ENCODE measurements at regions not wholly inside any gene's neighbourhood (a gene's known extent, or its start where the extent isn't known, plus 50 kb on each side); places are given as distances from the start of the nearest gene placed in this dataset.

GRCh38 chr22:44402196-44403111 lies 89.7 kb upstream of the SHISAL1 start:
- peak; percentile 11 for DNase-seq

- DNase-seq = no peak
Observed at GRCh38 chr22:44401783-44402110, 89.0 kb upstream of the SHISAL1 start.

GRCh38 chr22:44400763-44401060 lies 88.0 kb upstream of the SHISAL1 start:
- no peak for DNase-seq

- DNase-seq = no peak
Observed at GRCh38 chr22:44399906-44400762, 87.4 kb upstream of the SHISAL1 start.

GRCh38 chr22:44398856-44399837 lies 86.4 kb upstream of the SHISAL1 start:
- no peak for DNase-seq

- no peak for DNase-seq
Observed at GRCh38 chr22:44396727-44397722, 84.3 kb upstream of the SHISAL1 start.

- DNase-seq = no peak
Observed at GRCh38 chr22:44396021-44396726, 83.4 kb upstream of the SHISAL1 start.

- no peak for DNase-seq
Observed at GRCh38 chr22:44395118-44396005, 82.6 kb upstream of the SHISAL1 start.

- DNase-seq = no peak
Observed at GRCh38 chr22:44394246-44395117, 81.7 kb upstream of the SHISAL1 start.

- no peak for DNase-seq
Observed at GRCh38 chr22:44393066-44393465, 80.3 kb upstream of the SHISAL1 start.

GRCh38 chr22:44392446-44392921 lies 79.7 kb upstream of the SHISAL1 start:
- no peak for DNase-seq

GRCh38 chr22:44391481-44392445 lies 79.0 kb upstream of the SHISAL1 start:
- no peak for DNase-seq

- DNase-seq = no peak
Observed at GRCh38 chr22:44391015-44391414, 78.3 kb upstream of the SHISAL1 start.

GRCh38 chr22:44390613-44390970 lies 77.8 kb upstream of the SHISAL1 start:
- DNase-seq = no peak

GRCh38 chr22:44389926-44390612 lies 77.3 kb upstream of the SHISAL1 start:
- no peak for DNase-seq

- no peak for DNase-seq
Observed at GRCh38 chr22:44389181-44389580, 76.4 kb upstream of the SHISAL1 start.

- no peak for DNase-seq
Observed at GRCh38 chr22:44387486-44387885, 74.7 kb upstream of the SHISAL1 start.
